NCI-H2227 treated with DMSO at 0.1 percent for 48 hours (cell line): ENCODE measurements at regions not wholly inside any gene's neighbourhood (a gene's known extent, or its start where the extent isn't known, plus 50 kb on each side); places are given as distances from the start of the nearest gene placed in this dataset.

Experiments
- DNase-seq: peaks from one replicate; lab custom pipeline; 2025; lab: John Stamatoyannopoulos, UW

DNA sequence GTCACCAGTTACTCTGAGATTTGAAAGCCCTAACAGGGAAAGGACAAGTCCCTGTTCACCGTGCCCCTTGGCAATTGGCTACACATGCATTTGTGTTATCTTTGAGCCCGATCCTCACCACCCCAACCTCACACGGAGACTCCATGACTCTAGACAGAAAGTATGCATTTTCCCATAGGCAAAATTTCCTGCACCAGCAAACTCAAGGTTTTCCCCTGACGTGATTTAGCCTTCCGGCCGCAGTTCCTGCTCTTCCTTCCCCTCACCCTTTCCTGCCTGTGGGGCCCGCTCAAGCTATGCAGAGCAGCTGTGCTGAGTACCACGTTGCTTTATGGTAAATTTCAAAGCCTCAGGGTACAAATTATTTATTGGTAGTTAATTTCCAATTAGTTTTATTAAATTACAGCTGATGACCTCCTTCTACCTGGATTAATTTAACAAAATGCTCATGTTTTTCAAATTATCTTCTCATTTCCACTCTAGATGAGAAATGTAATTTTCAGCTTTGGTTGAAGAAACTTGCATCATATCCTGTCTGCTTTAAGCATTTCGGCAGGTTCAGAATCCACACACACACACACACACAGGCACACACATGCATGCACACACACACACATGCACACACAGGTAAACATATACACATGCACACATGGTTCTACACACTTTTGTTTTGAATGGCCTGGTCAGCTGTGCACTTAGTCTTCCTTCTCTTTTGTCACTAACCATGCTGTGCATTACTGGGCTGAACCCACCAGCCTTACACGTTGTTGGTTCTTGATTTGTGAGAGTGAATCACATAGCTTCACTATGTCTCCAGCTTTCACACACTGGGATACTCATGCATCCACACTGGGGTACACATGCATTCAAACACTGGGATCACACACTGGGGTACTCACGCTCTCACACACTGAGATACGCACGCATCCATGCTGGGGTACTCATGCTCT is 283.1 kb upstream of the PITRM1 start:
- DNase-seq = no peak

DNA sequence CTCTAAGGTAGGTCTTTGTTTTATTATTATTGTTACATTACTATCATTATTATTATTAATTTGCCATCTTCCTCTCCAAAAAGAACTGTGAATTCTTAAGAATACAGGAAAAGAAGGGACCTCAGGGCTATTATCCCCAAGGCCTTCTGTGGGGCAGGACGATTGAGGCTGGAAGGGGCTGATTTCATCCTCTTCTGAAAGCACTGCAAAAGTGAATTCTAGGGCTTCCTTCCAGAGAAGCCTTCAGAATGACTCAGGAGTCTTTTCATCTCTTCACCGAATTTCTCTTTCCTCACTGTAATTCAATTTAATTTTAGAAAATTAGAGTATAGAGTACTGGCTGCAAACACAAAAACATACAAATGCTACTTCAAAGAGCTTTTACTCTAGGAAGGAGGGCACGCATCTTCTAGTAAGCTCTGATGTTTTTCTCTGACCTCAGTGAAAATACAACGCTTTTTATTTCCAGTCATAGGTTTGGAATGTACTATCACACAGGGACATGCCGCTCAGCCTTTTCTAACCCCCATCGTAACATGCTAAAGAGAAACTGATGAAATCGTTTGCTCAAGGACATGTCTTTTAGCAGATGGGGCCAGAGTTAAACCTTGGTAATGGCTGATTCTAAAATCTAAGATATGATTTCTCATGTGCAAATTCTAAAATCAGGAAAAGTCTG is 280.2 kb upstream of the PITRM1 start:
- no peak for DNase-seq

DNA sequence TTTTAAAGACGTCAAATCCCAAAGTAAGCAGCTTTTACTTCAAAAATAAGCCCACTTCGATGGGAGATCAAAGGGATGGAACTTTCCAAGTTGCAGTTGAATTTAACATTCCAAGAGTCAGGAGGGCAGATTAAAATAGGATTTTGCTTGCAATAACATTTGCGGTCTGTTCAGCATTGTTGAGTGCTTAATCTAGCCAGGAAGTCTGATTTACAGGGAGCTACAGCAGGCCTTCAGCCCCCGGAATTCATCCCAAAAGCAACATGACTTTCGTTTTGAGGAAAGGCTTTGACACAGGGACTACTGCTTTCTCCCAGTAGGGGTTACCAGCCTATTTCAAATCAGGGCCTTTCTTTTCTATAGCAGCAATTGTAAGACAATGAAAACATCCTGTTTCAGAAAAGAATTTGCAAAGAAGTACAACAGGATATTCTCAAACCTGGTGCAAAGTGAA is 279.6 kb upstream of the PITRM1 start:
- no peak for DNase-seq

DNA sequence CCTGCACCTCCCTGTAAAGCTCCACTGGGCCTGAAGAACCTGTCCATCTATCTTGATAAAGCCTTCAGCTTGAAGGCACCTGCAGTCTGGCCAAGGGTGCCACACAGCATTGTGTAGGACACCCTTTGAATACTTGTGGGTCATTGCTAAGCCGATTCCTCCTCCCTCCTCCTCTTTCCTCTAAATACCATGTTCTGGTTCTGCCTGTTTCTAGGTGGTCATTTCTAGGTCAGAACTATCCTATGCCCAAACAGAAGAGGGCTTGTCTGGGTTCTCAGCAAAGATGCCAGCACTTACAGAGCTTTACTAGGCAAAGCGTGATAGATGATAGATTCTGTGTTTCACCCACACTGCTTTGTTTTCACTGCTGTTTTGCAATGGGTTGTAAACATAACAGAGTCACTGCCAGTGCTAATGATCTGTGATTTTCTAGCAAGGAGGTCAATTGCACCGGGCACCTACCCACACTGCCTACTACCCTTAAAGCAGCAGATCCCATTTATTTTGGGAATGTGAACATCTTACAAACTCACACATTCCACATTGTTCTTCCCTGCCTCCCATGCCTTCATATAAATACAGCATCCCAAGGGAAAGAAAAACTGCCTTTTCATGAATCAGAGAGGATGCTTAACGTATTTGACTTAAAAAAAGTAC is 279.1 kb upstream of the PITRM1 start:
- DNase-seq = no peak

GRCh38 chr10:3446221-3446620 is 273.6 kb upstream of the PITRM1 start:
- DNase-seq = no peak

DNA sequence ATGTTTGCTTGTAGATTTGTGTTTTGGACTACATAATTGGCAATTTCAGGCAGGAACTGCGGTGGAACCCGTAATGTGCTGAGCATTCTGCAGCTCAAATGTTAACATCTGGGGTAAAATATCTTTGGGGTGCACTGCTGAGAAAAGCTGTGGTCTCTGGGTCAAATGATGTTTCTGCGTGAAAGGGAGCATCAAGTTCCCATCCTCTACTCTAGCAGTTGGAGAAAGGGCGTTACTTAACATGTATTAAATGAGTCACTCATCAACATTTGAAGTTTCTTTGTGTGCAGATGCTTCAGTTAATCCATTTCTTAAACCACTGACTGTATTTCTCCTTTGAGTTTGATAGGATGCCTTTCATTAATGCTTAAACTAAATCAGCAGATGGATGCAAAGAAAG is 273.1 kb upstream of the PITRM1 start:
- no peak for DNase-seq

DNA sequence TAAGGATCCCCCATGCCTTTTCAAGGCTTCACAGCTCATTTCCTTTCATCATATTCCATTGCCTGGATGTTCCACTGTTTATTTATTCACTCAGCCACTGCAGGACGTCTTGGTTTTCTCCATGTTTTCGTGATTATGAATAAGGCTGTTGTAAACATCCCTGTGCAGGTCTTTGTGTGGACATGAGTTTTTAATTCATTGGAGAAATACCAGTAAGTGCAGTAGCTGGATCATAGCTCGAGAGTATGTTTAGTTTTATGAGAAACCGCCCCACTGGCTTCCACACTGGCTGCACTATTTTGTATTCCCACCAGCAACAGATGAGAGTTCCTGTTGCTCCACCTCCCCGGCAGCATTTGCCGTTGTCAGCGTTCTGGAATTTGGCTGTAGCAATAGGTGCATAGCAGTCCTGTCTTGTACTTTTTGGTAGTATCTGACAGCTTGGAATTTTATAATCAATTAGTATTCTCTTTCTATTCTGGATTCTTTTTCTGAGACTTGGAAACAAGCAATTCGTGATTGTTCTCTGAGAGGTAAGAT is 269.9 kb upstream of the PITRM1 start:
- no peak for DNase-seq

- DNase-seq = no peak
These were observed 266.6 kb upstream of the PITRM1 start for GRCh38 chr10:3439183-3439582.

DNA sequence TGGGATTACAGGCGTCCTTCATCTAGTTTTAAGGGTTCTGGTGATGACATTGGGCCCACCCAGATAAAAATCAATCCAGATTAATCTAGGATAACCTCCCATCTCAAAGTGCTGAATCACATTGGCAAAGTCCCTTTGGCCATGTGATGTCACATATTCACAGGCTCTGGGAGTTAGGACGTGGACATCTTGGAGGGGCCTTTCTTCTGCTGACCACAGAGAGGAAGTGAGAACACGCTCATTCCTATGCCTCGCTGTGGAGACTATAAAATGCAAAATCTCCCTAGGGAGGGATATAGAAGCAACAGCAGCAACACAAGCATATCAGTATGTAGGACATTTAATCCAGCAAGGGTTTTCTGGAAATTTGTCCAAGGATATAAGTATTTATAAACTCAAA is 266.0 kb upstream of the PITRM1 start:
- no peak for DNase-seq

DNA sequence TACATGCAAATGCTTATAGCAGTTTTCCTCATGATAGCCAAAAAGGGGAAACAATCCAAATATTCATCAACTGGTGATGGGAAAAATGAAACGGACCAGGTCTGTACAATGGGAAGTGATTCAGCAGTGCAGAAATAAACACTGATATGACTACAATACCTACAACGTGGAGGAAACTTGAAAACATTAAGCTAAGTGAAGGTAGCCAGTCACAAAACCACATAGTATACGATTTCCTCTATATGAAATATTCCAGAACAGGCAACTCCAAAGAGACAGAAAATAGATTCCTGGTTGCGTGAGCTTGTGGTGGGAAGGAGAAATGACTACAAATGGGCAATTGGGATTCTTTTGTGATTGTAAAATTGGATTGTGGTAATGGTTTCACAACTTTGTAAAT is 263.1 kb upstream of the PITRM1 start:
- DNase-seq = no peak

GRCh38 chr10:3433988-3434387 is 261.4 kb upstream of the PITRM1 start:
- DNase-seq = peak; percentile 53

GRCh38 chr10:3433131-3433530 is 260.5 kb upstream of the PITRM1 start:
- no peak for DNase-seq

GRCh38 chr10:3432081-3432825 is 259.7 kb upstream of the PITRM1 start:
- no peak for DNase-seq

- DNase-seq = no peak
These were observed 257.9 kb upstream of the PITRM1 start for GRCh38 chr10:3430501-3430900.

- DNase-seq = no peak
These were observed 257.1 kb upstream of the PITRM1 start for GRCh38 chr10:3429676-3430075.

DNA sequence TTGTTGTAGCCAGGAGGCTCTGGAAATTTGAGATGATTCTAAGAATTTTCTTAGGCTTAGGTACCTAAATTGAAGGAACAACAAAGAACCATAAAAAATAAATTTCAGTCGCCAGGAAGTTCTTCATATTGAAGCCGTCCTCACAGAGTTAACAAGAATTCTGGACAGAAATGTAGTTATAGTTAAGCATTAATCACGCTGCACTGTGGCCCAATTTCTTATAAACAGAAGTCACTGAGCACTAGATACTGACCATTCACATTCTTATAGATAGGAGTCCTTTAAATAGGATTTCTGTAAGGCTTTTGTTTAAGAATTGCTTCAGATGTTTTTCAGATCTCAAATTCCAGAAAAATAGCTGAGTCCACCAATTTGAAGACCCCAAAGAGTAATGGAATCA is 256.2 kb upstream of the PITRM1 start:
- no peak for DNase-seq

DNA sequence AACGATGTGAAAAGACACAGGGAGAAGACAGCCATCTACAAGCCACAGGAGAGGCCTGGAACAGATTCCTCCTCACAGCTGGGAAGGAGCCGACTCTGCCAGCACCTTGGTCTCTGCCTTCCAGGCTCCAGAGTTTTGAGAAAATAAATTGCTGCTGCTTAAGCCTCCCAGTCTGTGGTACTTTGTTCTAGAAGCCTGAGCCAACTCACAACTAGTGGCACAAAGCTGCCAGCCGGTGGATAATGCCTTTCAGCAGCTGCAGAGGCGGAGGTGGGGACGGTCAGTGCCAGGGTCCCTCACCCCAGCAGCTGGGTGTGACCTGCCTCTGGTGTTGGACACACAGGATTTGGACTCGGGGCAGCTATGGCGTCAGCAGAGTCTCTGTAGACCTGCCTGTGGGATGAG is 255.4 kb upstream of the PITRM1 start:
- no peak for DNase-seq

- no peak for DNase-seq
These were observed 254.8 kb upstream of the PITRM1 start for GRCh38 chr10:3427347-3427746.

GRCh38 chr10:3426190-3426845 is 253.7 kb upstream of the PITRM1 start:
- no peak for DNase-seq

GRCh38 chr10:3425716-3426115 is 253.1 kb upstream of the PITRM1 start:
- DNase-seq = no peak

DNA sequence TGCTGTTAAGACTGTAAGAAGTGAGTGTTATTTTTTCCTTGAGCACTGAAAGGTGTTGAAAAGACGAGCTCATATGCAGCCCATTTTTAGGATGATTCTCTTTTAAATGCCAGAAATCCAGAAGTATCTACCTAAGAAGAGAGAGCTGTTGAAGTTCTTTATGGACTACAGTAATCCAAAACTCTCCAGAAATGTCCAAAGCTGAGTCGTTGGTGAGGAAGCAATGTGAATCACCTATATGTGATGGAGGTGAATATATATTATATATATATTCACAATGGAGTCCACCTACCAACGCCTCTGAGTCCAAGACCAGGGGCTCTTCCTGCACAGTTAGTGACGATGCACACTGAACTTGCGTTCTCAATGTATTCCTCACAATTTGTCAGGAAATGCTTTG is 252.7 kb upstream of the PITRM1 start:
- DNase-seq = no peak
